Lung (tissue), 11 donors: ENCODE measurements at regions not wholly inside any gene's neighbourhood (a gene's known extent, or its start where the extent isn't known, plus 50 kb on each side); places are given as distances from the start of the nearest gene placed in this dataset.

ENCODE experiments used
- ATAC-seq: fragments of 200-7000 bp; cut with Tn5 transposase; one replicate; pipeline ENCODE4 v1.9.1; 2020; ENCODE audit warnings: moderate number of reproducible peaks; ENCODE audit not compliant: insufficient read depth, low FRiP score
- DNase-seq, 3 donors: peaks; one replicate each; pipeline ENCODE4 v3.0.0-alpha.2; 2013 to 2017
- H3K27ac ChIP-seq, 2 donors: one replicate each; pipeline ENCODE4 v1.5.1; 2013; ENCODE audit warnings: mild to moderate bottlenecking in 2 of 2, moderate library complexity in 2 of 2, control low read depth in 1 of 2, inconsistent platforms in 1 of 2, low read depth in 1 of 2, low read length in 1 of 2
- H3K27me3 ChIP-seq, 3 donors: one replicate each; pipeline ENCODE4 v1.5.1; 2013; ENCODE audit warnings: low read length in 2 of 3; ENCODE audit not compliant: control insufficient read depth in 3 of 3, insufficient read depth in 3 of 3
- H3K36me3 ChIP-seq, 4 donors: one replicate each; pipeline ENCODE4 v1.5.1; 2013; ENCODE audit warnings: low read length in 4 of 4, mild to moderate bottlenecking in 1 of 4, moderate library complexity in 1 of 4; ENCODE audit not compliant: control insufficient read depth in 4 of 4, insufficient read depth in 4 of 4
- H3K4me1 ChIP-seq, 5 donors: one replicate each; pipeline ENCODE4 v1.5.1; 2013; ENCODE audit warnings: low read length in 5 of 5, mild to moderate bottlenecking in 2 of 5, moderate library complexity in 1 of 5; ENCODE audit not compliant: control insufficient read depth in 5 of 5, insufficient read depth in 5 of 5
- H3K4me3 ChIP-seq: one replicate; pipeline ENCODE4 v1.5.1; 2013; ENCODE audit warnings: mild to moderate bottlenecking, control low read depth, moderate library complexity
- H3K9ac ChIP-seq, 2 donors: one replicate each; pipeline ENCODE4 v1.5.1; 2013; ENCODE audit warnings: low read length in 2 of 2, control low read depth in 1 of 2; ENCODE audit not compliant: insufficient read depth in 1 of 2
- H3K9me3 ChIP-seq, 4 donors: one replicate each; pipeline ENCODE4 v1.5.1; 2013; ENCODE audit warnings: low read length in 3 of 4, mild to moderate bottlenecking in 1 of 4, moderate library complexity in 1 of 4; ENCODE audit not compliant: control insufficient read depth in 4 of 4, insufficient read depth in 3 of 4
- CTCF ChIP-seq: IDR thresholded peaks from 2 replicates; pipeline ENCODE4 v1.5.1; 2012; ENCODE audit warnings: mild to moderate bottlenecking; ENCODE audit errors: control extremely low read depth, extremely low read depth
- WGBS, 2 donors: extraction: QIAGEN DNeasy Blood & Tissue Kit; methylation state at CpG; one replicate each; pipeline ENCODE4 v1.1.7; 2013; 5-methylcytosine and 5-hydroxymethylcytosine counted together
- donor health status: control.
- donor health status: control.
- donor health status: Bipolar disorder and iron deficiency.
- donor health status: healthy.
- donor health status: DM: yes; HTN: yes; CAD: no.

- Histone ChIP-seq H3K27ac (no peak overlapping the region), H3K4me3 (no peak overlapping the region), H3K27me3 (no peaks in the 10 kb centered on the region), H3K4me1 (no peaks in the 10 kb centered on the region), H3K36me3 (no peaks in the 10 kb centered on the region), H3K9ac (no peak overlapping the region), H3K9me3 (no peaks in the 10 kb centered on the region)
- TF ChIP-seq CTCF: no peak
- WGBS, 2 donors: 94 to 96% methylated on average over 16 of the region's 16 CpGs
- no peak for DNase-seq
- ATAC-seq: no peak
These were observed 1005.0 kb upstream of the CDH10 start for GRCh38 chr5:25649628-25650265.

GRCh38 chr5:25646421-25647341 lies 1001.9 kb upstream of the CDH10 start:
- no peak overlapping the region for H3K4me3 ChIP-seq
- no peaks in the 10 kb centered on the region for H3K9me3 ChIP-seq
- TF ChIP-seq CTCF: no peak
- H3K4me1 ChIP-seq: no peaks in the 10 kb centered on the region
- ATAC-seq (no peak), DNase-seq (no peak)
- no peaks in the 10 kb centered on the region for H3K27me3 ChIP-seq
- WGBS, 2 donors: 83 to 86% methylated on average over 3 of the region's 3 CpGs
- no peaks in the 10 kb centered on the region for H3K36me3 ChIP-seq
- H3K27ac ChIP-seq: no peak overlapping the region
- H3K9ac ChIP-seq: no peak overlapping the region

- WGBS, 2 donors: 85 to 91% methylated on average over 2 of the region's 2 CpGs
- no peak overlapping the region for H3K27ac ChIP-seq
- no peaks in the 10 kb centered on the region for H3K9me3 ChIP-seq
- H3K4me1 ChIP-seq: no peaks in the 10 kb centered on the region
- ATAC-seq (no peak), DNase-seq (no peak)
- no peak for TF ChIP-seq CTCF
- H3K27me3 ChIP-seq: no peaks in the 10 kb centered on the region
- no peak overlapping the region for H3K9ac ChIP-seq
- no peaks in the 10 kb centered on the region for H3K36me3 ChIP-seq
- H3K4me3 ChIP-seq: no peak overlapping the region
These were observed 996.3 kb upstream of the CDH10 start for GRCh38 chr5:25641124-25641523.
